ENCODE measurements at regions not wholly inside any gene's neighbourhood (a gene's known extent, or its start where the extent isn't known, plus 50 kb on each side); places are given as distances from the start of the nearest gene placed in this dataset.

GRCh38 chr1:185681034-185681633 is 53.1 kb upstream of the HMCN1 start:
- Histone ChIP-seq H3K9me3 (ENCODE audit: low read depth, low read length) (no peaks in the 10 kb centered on the region), H3K4me3 (ENCODE audit: low read length) (no peak overlapping the region), H3K4me1 (ENCODE audit: insufficient read depth, low read length) (peaks cover 10% of the 10 kb centered on the region), H3K27me3 (ENCODE audit: insufficient read depth, low read length) (peaks cover 5% of the 10 kb centered on the region)

DNA sequence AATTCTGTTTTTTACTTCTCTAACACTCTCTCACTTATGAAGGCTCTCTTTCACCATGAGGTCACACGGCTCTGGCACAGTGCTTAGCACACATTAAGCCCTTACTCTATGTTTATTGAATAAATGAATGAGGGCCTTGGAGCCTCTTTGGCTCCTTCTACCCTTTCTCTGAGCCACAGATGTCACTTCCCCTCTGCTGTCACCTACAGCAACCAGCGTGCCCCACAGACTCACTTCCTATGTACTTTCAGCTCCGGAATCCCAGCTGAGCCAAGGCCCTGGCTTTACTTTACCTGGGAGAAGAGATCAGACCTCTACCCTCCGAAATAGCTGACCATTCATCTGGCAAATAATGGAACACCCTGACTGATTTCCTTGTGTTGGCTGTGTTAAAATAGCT is 53.7 kb upstream of the HMCN1 start:
- peaks cover 2% of the 10 kb centered on the region for H3K27me3 ChIP-seq (ENCODE audit: insufficient read depth, low read length)
- H3K9me3 ChIP-seq (ENCODE audit: low read depth, low read length): no peaks in the 10 kb centered on the region
- peaks cover 10% of the 10 kb centered on the region for H3K4me1 ChIP-seq (ENCODE audit: insufficient read depth, low read length)
- H3K4me3 ChIP-seq (ENCODE audit: low read length): no peak overlapping the region

- H3K4me1 ChIP-seq (ENCODE audit: insufficient read depth, low read length): peaks cover 15% of the 10 kb centered on the region
- H3K4me3 ChIP-seq (ENCODE audit: low read length): no peak overlapping the region
- H3K9me3 ChIP-seq (ENCODE audit: low read depth, low read length): no peaks in the 10 kb centered on the region
Measured at GRCh38 chr1:185679220-185679619, 55.0 kb upstream of the HMCN1 start.

DNA sequence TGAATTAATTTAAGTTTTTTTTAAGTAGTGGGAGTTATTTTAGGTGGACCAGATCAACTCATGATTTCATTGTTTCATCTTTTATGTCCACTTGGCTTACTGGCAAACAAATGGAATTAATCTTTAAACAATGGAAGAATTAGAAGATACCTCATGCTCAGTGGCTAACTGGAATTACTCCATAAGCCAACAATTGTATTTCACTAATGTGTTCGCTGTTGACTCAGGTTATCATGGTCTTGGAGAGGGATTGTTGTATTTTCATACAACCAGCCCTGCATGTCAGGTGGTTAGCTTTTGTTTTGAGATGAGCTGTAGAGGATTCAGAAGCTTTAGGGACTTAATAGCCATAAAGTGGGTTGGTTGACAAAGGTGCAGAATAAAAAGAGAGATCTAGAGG is 57.2 kb upstream of the HMCN1 start:
- Histone ChIP-seq H3K4me3 (ENCODE audit: low read length) (no peak overlapping the region), H3K4me1 (ENCODE audit: insufficient read depth, low read length) (peaks cover 28% of the 10 kb centered on the region), H3K9me3 (ENCODE audit: low read depth, low read length) (no peaks in the 10 kb centered on the region), H3K27me3 (ENCODE audit: insufficient read depth, low read length) (no peaks in the 10 kb centered on the region)

More at GRCh38 chr1:185679220-185679619, 55.0 kb upstream of the HMCN1 start:
- no peaks in the 10 kb centered on the region for H3K27me3 ChIP-seq (ENCODE audit: insufficient read depth, low read length)

- peaks cover 18% of the 10 kb centered on the region for H3K4me1 ChIP-seq (ENCODE audit: insufficient read depth, low read length)
- H3K27me3 ChIP-seq (ENCODE audit: insufficient read depth, low read length): no peaks in the 10 kb centered on the region
- H3K9me3 ChIP-seq (ENCODE audit: low read depth, low read length): no peaks in the 10 kb centered on the region
- no peak overlapping the region for H3K4me3 ChIP-seq (ENCODE audit: low read length)
Measured at GRCh38 chr1:185674201-185674600, 60.0 kb upstream of the HMCN1 start.

DNA sequence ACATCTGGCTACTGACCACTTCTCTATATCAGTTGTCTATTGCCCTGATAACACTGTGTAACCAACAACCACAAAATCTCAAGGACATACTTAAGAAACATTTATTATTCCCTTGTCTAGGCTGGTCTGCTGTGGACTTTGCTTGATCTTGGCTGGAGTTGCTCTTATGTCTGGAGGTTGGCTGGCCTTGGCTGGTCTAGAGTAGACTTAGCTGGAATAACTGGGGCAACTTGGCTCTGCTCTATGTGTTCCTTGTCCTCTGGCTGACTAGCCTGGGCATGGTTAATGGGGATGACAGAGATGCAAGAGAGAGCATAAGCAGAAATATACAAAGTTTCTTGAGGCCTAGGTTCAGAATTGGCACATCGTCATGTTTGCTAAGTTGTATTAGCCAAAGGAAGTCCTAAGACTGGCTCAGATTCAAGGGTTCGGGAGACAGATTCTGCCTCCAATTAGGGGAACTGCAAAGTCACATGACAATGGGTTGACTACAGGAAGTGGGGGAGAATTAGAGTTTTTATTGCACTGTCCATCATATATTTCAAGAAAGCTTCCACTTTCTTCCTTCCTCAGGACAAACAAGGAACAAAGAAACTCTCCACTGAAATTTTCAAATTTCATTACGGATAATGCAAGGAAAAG is 61.4 kb upstream of the HMCN1 start:
- Histone ChIP-seq H3K27me3 (ENCODE audit: insufficient read depth, low read length) (no peaks in the 10 kb centered on the region), H3K9me3 (ENCODE audit: low read depth, low read length) (no peaks in the 10 kb centered on the region), H3K4me1 (ENCODE audit: insufficient read depth, low read length) (peaks cover 18% of the 10 kb centered on the region), H3K4me3 (ENCODE audit: low read length) (no peak overlapping the region)

DNA sequence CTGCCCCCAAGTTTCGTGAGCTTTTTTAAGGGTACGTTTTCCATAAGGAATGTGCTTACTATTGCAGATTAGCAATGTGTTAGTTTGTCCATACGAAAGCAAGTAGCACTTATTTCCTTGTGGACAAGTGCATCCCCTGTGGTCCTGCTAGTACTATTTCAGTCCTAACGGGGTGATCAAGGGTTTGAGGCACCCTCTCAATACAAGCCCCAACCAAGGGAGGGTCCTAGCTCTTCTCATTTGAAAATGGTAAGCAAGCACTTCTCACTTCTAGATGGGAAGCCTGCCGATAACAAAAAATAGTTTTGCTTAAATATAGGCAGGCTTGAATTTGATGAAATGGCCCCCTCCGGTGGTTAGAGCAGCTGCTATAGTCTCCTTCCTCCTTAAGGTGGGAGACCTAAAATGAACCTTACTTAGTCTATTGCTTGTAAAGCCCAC is 64.0 kb upstream of the HMCN1 start:
- Histone ChIP-seq H3K27me3 (ENCODE audit: insufficient read depth, low read length) (no peaks in the 10 kb centered on the region), H3K4me1 (ENCODE audit: insufficient read depth, low read length) (peaks cover 18% of the 10 kb centered on the region), H3K9me3 (ENCODE audit: low read depth, low read length) (no peaks in the 10 kb centered on the region), H3K4me3 (ENCODE audit: low read length) (no peak overlapping the region)

DNA sequence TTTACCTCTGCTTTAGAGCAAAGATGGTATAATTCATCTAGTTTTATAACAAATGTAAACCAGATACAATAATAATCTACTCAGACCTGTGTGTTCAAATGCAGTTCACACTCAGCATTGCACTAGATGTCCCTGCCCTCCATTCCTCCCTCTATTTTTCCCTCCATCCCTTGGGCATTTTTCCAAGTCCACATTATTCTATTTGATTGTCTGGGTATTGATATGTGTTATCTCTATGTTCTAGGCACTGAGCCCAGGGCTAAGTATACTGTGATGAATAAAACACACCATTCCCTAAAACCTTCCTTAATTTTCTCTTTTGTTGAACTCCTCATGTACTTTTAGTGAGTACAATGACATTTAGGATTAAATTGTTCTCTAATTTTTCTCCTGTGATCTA is 66.2 kb upstream of the HMCN1 start:
- Histone ChIP-seq H3K4me1 (ENCODE audit: insufficient read depth, low read length) (peaks cover 4% of the 10 kb centered on the region), H3K27me3 (ENCODE audit: insufficient read depth, low read length) (no peaks in the 10 kb centered on the region), H3K4me3 (ENCODE audit: low read length) (no peak overlapping the region)

DNA sequence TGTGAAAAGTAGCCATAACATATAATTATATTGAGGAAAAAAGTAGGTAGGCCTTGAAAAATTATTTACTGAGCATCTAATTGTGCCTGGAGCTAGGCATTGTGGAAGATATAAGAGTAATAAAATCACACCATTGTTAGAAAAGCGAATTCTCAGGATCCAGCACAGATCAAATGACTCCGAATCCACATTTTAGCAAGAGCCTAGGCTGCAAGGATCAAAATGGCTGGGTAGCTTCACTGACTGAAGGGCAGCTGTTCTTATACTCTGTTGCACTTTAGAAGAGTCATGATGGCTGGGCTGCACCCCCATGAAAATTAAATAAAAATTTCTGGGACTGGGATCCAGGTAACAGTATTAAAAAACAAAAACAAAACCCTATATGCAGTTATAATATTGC is 67.6 kb upstream of the HMCN1 start:
- no peaks in the 10 kb centered on the region for H3K9me3 ChIP-seq (ENCODE audit: low read depth, low read length)
- H3K27me3 ChIP-seq (ENCODE audit: insufficient read depth, low read length): no peaks in the 10 kb centered on the region
- H3K4me1 ChIP-seq (ENCODE audit: insufficient read depth, low read length): peaks cover 4% of the 10 kb centered on the region
- H3K4me3 ChIP-seq (ENCODE audit: low read length): no peak overlapping the region

More for the DNA sequence above, 66.2 kb upstream of the HMCN1 start:
- no peaks in the 10 kb centered on the region for H3K9me3 ChIP-seq (ENCODE audit: low read depth, low read length)

- Histone ChIP-seq H3K4me3 (ENCODE audit: low read length) (no peak overlapping the region), H3K27me3 (ENCODE audit: insufficient read depth, low read length) (no peaks in the 10 kb centered on the region), H3K9me3 (ENCODE audit: low read depth, low read length) (no peaks in the 10 kb centered on the region), H3K4me1 (ENCODE audit: insufficient read depth, low read length) (peaks cover 4% of the 10 kb centered on the region)
Measured at GRCh38 chr1:185663771-185664296, 70.4 kb upstream of the HMCN1 start.

DNA sequence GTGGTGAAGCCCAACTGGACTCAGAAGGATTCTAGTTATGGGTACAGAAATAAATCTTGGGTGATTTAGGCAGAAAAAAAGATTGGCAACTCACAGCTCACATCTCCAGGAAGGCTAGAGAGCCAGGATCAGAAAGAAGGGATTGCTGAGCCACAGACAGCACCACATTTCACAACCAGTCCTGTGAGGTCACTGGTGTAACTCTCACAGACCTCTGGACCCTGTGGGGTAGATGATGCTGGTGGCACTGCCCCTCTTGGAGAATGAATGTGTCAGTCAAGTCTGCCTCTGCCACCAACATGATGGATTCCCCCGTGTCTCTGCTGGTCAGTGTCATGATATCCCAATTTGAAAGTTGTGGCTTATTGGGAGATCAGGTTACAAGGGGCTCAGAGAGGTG is 70.9 kb upstream of the HMCN1 start:
- Histone ChIP-seq H3K9me3 (ENCODE audit: low read depth, low read length) (no peaks in the 10 kb centered on the region), H3K27me3 (ENCODE audit: insufficient read depth, low read length) (no peaks in the 10 kb centered on the region), H3K4me3 (ENCODE audit: low read length) (no peak overlapping the region), H3K4me1 (ENCODE audit: insufficient read depth, low read length) (peaks cover 4% of the 10 kb centered on the region)

DNA sequence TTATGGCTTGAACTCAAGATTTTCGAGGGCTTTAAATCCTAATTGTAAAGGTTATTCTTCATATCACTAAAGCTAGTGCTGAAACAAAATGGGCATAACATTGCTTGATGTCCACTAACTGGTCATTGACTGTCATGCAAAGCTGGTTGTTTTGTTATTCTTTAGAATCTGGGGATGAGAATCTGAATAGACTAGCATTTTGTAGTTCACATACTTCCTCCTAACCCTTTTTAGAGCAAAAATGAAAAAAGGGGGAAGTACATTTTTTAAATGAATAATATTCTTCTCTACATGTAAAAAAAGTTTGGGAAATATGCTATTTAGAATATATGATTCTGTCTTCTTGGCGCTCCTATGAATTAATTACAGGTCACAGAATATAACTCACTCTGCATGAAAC is 72.2 kb upstream of the HMCN1 start:
- Histone ChIP-seq H3K4me1 (ENCODE audit: insufficient read depth, low read length) (peaks cover 4% of the 10 kb centered on the region), H3K27me3 (ENCODE audit: insufficient read depth, low read length) (no peaks in the 10 kb centered on the region), H3K4me3 (ENCODE audit: low read length) (no peak overlapping the region), H3K9me3 (ENCODE audit: low read depth, low read length) (no peaks in the 10 kb centered on the region)

- H3K4me1 ChIP-seq (ENCODE audit: insufficient read depth, low read length): peaks cover under 1% of the 10 kb centered on the region
- H3K4me3 ChIP-seq (ENCODE audit: low read length): no peak overlapping the region
- no peaks in the 10 kb centered on the region for H3K9me3 ChIP-seq (ENCODE audit: low read depth, low read length)
- no peaks in the 10 kb centered on the region for H3K27me3 ChIP-seq (ENCODE audit: insufficient read depth, low read length)
Measured at GRCh38 chr1:185656663-185657062, 77.5 kb upstream of the HMCN1 start.

GRCh38 chr1:185654952-185655314 is 79.3 kb upstream of the HMCN1 start:
- Histone ChIP-seq H3K4me1 (ENCODE audit: insufficient read depth, low read length) (no peaks in the 10 kb centered on the region), H3K9me3 (ENCODE audit: low read depth, low read length) (no peaks in the 10 kb centered on the region), H3K4me3 (ENCODE audit: low read length) (no peak overlapping the region), H3K27me3 (ENCODE audit: insufficient read depth, low read length) (no peaks in the 10 kb centered on the region)

GRCh38 chr1:185654199-185654951 is 79.8 kb upstream of the HMCN1 start:
- H3K4me3 ChIP-seq (ENCODE audit: low read length): no peak overlapping the region
- H3K9me3 ChIP-seq (ENCODE audit: low read depth, low read length): no peaks in the 10 kb centered on the region
- H3K4me1 ChIP-seq (ENCODE audit: insufficient read depth, low read length): no peaks in the 10 kb centered on the region
- H3K27me3 ChIP-seq (ENCODE audit: insufficient read depth, low read length): no peaks in the 10 kb centered on the region

Measured in mononuclear cell (primary cell).